Heart left ventricle (tissue), 13 donors: ENCODE measurements at regions not wholly inside any gene's neighbourhood (a gene's known extent, or its start where the extent isn't known, plus 50 kb on each side); places are given as distances from the start of the nearest gene placed in this dataset.

Experiments
- POLR2A ChIP-seq, 2 donors: fragments of 450-650 bp; IDR thresholded peaks; one replicate each; pipeline ENCODE4 v1.6.1; 2017; ENCODE audit warnings: antibody characterized with exemption in 2 of 2, mild to moderate bottlenecking in 2 of 2, moderate library complexity in 2 of 2
- TF ChIP-seq, protein P1 (sequence below), 12 donors: fragments of 200-600 bp; sonication (generic) in 4 of 12; IDR thresholded peaks; one replicate each; pipeline versions ENCODE4 v1.5.0 to v1.8.0; 2018 to 2022; ENCODE audit warnings: antibody characterized with exemption in 12 of 12, mild to moderate bottlenecking in 5 of 12
- donor health status: ischemic (EF 13 %, LVEDD 7.1; RV severe dilation, severe dysfunction).
- donor health status: DM: no; HTN: yes; CAD: no.
- donor health status: DM: no; HTN: no; CAD: no.
- donor health status: ischemic (EF 25% LVEDD 6.9; RV normal size, moderate dysfunction).
- donor health status: ischemic (EF 25% LVEDD 5.7; RV mildly dilated, moderate dysfunction).
- donor health status: ischemic (EF 35%, LVEDD 5.7; RV mildly dilated, moderate dysfunction).
- donor health status: nonischemic (EF 11% LVEDD 7.7; RV severe dilation, severe dysfunction).
- donor health status: DM: yes; HTN: yes; CAD: no.
- donor health status: PGD.
- donor health status: ischemic (EF 29% LVEDD 5.4; RV normal size, mild dysfunction).
- donor health status: nonischemic (EF 23%, LVEDD 6.1; RV moderate dilation, normal function).

DNA sequence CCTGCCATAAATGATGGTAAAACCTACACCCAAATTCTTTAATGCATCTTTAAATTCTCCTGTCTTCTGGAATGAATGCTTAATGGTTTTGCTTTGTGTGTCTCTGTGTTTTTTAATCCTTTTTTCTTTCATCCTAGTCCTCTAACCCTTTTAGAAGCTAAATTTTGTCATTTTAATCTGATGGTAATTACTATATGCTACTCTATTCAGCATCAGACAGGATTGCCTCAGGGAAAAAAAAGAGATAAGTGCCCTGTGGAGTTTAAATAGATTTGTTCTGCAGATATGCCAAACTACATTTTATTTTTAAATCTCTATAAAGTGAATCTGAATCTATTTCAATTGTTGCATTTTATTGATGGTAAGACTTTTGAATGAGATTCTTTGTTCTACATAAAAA is 966.8 kb downstream of the NSUN3 start:
- no peak for TF ChIP-seq POLR2A (IDR thresholded peaks at IDR 0.05)
- TF ChIP-seq, protein P1, sequence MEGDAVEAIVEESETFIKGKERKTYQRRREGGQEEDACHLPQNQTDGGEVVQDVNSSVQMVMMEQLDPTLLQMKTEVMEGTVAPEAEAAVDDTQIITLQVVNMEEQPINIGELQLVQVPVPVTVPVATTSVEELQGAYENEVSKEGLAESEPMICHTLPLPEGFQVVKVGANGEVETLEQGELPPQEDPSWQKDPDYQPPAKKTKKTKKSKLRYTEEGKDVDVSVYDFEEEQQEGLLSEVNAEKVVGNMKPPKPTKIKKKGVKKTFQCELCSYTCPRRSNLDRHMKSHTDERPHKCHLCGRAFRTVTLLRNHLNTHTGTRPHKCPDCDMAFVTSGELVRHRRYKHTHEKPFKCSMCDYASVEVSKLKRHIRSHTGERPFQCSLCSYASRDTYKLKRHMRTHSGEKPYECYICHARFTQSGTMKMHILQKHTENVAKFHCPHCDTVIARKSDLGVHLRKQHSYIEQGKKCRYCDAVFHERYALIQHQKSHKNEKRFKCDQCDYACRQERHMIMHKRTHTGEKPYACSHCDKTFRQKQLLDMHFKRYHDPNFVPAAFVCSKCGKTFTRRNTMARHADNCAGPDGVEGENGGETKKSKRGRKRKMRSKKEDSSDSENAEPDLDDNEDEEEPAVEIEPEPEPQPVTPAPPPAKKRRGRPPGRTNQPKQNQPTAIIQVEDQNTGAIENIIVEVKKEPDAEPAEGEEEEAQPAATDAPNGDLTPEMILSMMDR (IDR thresholded peaks at IDR 0.05) = no peak
